ENCODE measurements at regions not wholly inside any gene's neighbourhood (a gene's known extent, or its start where the extent isn't known, plus 50 kb on each side); places are given as distances from the start of the nearest gene placed in this dataset.
"Not testable (repeated sequence)": the region's sequence is repeated elsewhere in the genome, so short reads cannot be mapped to it uniquely, and the experiment has no call there.

GRCh38 chr15:22238276-22238958 is 158.1 kb downstream of the OR4M2 start:
- not testable (repeated sequence) for H3K27ac ChIP-seq (replicated peaks); H3K4me3 ChIP-seq (replicated peaks; ENCODE audit: insufficient read depth, low read length); H3K27me3 ChIP-seq (ENCODE audit: insufficient read depth, poor library complexity, severe bottlenecking); DNase-seq (ENCODE audit: low read depth in 1 of 2, low spot score in 1 of 2)

- DNase-seq (ENCODE audit: low read depth in 1 of 2, low spot score in 1 of 2); H3K4me3 ChIP-seq (replicated peaks; ENCODE audit: insufficient read depth, low read length); H3K27ac ChIP-seq (replicated peaks); H3K27me3 ChIP-seq (ENCODE audit: insufficient read depth, poor library complexity, severe bottlenecking): not testable (repeated sequence)
Measured at GRCh38 chr15:22238959-22239805, 158.9 kb downstream of the OR4M2 start.

DNA sequence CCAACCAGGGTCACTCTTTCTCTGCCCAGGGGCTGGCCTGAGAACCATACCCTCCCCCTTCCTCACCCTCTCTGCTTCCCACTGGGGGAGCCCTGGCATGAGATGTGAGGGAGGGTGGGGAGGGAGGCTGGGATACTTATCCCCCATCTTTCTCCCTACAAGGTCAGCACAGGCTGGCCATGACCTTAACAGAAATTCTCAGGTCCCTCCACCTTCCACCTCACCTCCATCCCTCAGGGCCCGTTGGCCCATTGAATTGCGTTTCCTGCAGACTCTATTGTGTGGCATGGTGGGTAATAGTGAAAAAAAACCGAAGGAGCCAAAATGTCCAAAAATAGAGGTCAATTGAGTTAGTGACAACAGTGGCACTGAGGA is 159.5 kb downstream of the OR4M2 start:
- TF ChIP-seq, protein P1, sequence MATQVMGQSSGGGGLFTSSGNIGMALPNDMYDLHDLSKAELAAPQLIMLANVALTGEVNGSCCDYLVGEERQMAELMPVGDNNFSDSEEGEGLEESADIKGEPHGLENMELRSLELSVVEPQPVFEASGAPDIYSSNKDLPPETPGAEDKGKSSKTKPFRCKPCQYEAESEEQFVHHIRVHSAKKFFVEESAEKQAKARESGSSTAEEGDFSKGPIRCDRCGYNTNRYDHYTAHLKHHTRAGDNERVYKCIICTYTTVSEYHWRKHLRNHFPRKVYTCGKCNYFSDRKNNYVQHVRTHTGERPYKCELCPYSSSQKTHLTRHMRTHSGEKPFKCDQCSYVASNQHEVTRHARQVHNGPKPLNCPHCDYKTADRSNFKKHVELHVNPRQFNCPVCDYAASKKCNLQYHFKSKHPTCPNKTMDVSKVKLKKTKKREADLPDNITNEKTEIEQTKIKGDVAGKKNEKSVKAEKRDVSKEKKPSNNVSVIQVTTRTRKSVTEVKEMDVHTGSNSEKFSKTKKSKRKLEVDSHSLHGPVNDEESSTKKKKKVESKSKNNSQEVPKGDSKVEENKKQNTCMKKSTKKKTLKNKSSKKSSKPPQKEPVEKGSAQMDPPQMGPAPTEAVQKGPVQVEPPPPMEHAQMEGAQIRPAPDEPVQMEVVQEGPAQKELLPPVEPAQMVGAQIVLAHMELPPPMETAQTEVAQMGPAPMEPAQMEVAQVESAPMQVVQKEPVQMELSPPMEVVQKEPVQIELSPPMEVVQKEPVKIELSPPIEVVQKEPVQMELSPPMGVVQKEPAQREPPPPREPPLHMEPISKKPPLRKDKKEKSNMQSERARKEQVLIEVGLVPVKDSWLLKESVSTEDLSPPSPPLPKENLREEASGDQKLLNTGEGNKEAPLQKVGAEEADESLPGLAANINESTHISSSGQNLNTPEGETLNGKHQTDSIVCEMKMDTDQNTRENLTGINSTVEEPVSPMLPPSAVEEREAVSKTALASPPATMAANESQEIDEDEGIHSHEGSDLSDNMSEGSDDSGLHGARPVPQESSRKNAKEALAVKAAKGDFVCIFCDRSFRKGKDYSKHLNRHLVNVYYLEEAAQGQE (IDR thresholded peaks at IDR 0.05; ENCODE audit: insufficient replicate concordance, low read depth), result no peak
- TF ChIP-seq SPI1 (IDR thresholded peaks at IDR 0.05; ENCODE audit: borderline replicate concordance, low read depth) (no peak), GABPA (IDR thresholded peaks at IDR 0.05; ENCODE audit: low read depth) (no peak), POLR2AphosphoS5 (IDR thresholded peaks at IDR 0.05; ENCODE audit: low read depth) (no peak)
- TF ChIP-seq, protein P2, sequence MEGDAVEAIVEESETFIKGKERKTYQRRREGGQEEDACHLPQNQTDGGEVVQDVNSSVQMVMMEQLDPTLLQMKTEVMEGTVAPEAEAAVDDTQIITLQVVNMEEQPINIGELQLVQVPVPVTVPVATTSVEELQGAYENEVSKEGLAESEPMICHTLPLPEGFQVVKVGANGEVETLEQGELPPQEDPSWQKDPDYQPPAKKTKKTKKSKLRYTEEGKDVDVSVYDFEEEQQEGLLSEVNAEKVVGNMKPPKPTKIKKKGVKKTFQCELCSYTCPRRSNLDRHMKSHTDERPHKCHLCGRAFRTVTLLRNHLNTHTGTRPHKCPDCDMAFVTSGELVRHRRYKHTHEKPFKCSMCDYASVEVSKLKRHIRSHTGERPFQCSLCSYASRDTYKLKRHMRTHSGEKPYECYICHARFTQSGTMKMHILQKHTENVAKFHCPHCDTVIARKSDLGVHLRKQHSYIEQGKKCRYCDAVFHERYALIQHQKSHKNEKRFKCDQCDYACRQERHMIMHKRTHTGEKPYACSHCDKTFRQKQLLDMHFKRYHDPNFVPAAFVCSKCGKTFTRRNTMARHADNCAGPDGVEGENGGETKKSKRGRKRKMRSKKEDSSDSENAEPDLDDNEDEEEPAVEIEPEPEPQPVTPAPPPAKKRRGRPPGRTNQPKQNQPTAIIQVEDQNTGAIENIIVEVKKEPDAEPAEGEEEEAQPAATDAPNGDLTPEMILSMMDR (IDR thresholded peaks at IDR 0.05; ENCODE audit: insufficient read depth, low read length), result no peak
- no peak for DNase-seq (ENCODE audit: low read depth in 1 of 2, low spot score in 1 of 2)
- Histone ChIP-seq H3K27ac (replicated peaks) (no peak overlapping the region), H3K4me3 (replicated peaks; ENCODE audit: insufficient read depth, low read length) (no peak overlapping the region), H3K27me3 (ENCODE audit: insufficient read depth, poor library complexity, severe bottlenecking) (no peaks in the 10 kb centered on the region)

GRCh38 chr15:22240403-22240802 is 160.1 kb downstream of the OR4M2 start:
- Histone ChIP-seq H3K4me3 (replicated peaks; ENCODE audit: insufficient read depth, low read length) (no peak overlapping the region), H3K27ac (replicated peaks) (no peak overlapping the region), H3K27me3 (ENCODE audit: insufficient read depth, poor library complexity, severe bottlenecking) (no peaks in the 10 kb centered on the region)
- DNase-seq (ENCODE audit: low read depth in 1 of 2, low spot score in 1 of 2), result no peak
- TF ChIP-seq POLR2AphosphoS5 (IDR thresholded peaks at IDR 0.05; ENCODE audit: low read depth) (no peak), GABPA (IDR thresholded peaks at IDR 0.05; ENCODE audit: low read depth) (no peak), SPI1 (IDR thresholded peaks at IDR 0.05; ENCODE audit: borderline replicate concordance, low read depth) (no peak)
- TF ChIP-seq, protein P1 (IDR thresholded peaks at IDR 0.05; ENCODE audit: insufficient replicate concordance, low read depth), result no peak
- TF ChIP-seq, protein P2 (IDR thresholded peaks at IDR 0.05; ENCODE audit: insufficient read depth, low read length), result no peak
